GM18520 (cell line): ENCODE measurements at regions not wholly inside any gene's neighbourhood (a gene's known extent, or its start where the extent isn't known, plus 50 kb on each side); places are given as distances from the start of the nearest gene placed in this dataset.

Experiments
- ATAC-seq: cut with Tn5 transposase; IDR thresholded peaks from one replicate; pipeline ENCODE4 v1.9.1; 2021; ENCODE audit not compliant: unreplicated experiment

GRCh38 chr6:113383701-113384100, 473.4 kb upstream of the MARCKS start:
- no peak for ATAC-seq

DNA sequence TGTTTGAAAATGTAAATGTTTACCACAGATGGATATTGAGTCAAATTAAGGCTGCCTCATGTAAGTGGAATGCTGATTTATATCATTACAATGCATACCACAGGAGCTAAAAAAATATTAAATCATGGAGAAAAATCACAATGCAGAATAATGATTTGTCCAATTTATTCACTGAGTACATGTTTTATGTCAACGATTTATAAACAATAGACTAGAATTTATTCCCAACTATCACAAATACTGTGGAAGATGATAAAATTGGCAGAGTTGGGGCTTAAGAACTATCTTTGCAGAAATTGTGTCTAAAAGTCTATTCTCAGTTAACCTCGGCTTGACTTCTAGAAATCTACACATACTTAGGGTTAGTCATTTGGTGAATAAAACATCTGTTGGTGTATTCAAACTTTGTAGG, 472.1 kb upstream of the MARCKS start:
- no peak for ATAC-seq

GRCh38 chr6:113388996-113389395, 468.1 kb upstream of the MARCKS start:
- ATAC-seq: no peak

DNA sequence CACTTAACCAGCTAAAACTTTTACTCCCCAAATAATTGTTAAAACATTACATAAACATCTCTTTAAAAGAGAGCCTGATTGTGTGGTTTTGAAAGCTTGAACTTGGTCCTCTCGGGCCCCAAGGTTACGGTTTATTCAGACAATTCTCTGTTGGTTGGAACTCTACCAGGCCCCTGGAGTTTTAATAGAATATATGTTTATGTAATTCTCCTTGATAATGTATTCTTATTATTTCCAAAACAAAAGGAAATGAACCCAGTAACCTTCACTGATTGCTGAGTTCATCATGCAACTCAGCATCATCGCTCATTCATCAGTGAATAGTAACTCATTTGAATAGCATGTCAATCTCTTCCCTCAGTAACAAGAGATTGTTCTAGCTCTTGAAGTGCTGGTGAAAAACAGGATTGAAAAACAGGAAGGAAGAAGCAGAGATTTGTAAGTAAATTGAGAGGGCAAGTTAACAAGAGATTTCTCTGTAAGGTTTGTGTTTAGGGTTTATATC, 464.5 kb upstream of the MARCKS start:
- ATAC-seq: no peak

DNA sequence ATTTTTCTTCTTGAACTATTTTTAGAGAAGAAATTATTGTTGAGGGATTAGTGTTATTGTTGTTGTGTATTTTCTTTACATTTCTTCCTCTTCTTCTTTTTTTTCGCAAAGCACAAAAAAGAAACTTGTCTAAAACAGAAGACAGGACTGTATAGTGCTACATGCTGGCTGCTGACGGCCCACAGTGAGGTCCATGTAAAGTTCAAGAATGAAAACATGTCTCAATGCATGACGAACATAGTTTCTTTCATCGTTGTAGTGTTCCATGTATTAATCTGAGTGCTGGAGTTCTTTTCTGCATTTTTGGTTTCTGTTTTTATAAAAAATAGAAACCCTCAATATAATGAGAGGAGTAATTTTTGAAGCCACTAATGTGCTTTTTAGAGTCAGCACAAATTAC, 462.9 kb upstream of the MARCKS start:
- no peak for ATAC-seq

- no peak for ATAC-seq
These were observed 462.4 kb upstream of the MARCKS start for GRCh38 chr6:113394729-113395128.

- no peak for ATAC-seq
These were observed 460.4 kb upstream of the MARCKS start for GRCh38 chr6:113396730-113397129.

- ATAC-seq: no peak
These were observed 459.9 kb upstream of the MARCKS start for GRCh38 chr6:113397236-113397635.

- no peak for ATAC-seq
These were observed 455.9 kb upstream of the MARCKS start for GRCh38 chr6:113401231-113401630.

GRCh38 chr6:113402544-113402943, 454.6 kb upstream of the MARCKS start:
- ATAC-seq: no peak

- no peak for ATAC-seq
These were observed 453.1 kb upstream of the MARCKS start for GRCh38 chr6:113403966-113404595.

GRCh38 chr6:113405326-113406047, 451.7 kb upstream of the MARCKS start:
- no peak for ATAC-seq

GRCh38 chr6:113406048-113406695, 451.0 kb upstream of the MARCKS start:
- ATAC-seq: no peak

- ATAC-seq: no peak
These were observed 446.1 kb upstream of the MARCKS start for GRCh38 chr6:113411011-113411410.

GRCh38 chr6:113412589-113413357, 444.4 kb upstream of the MARCKS start:
- ATAC-seq: no peak

GRCh38 chr6:113414511-113414910, 442.6 kb upstream of the MARCKS start:
- no peak for ATAC-seq

DNA sequence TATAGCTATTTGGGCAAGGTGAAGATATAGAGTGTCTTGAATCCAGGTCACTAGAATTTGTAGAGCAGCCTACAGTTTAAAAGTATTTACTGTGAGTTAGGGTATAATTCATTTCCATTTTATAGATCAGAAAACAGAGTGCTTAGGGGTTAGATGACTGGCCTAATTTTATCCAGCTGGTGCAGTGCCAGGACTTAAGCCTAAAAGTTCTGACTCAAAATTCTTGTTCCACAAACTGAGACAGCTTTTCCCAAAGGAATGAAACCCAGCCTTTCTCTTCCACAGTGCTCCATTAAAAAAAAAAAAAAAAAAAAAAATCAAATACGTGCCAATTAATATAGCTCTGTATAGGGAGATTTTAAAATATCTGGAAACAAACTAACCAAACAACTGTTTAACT, 441.0 kb upstream of the MARCKS start:
- no peak for ATAC-seq

GRCh38 chr6:113420290-113420689, 436.9 kb upstream of the MARCKS start:
- ATAC-seq: no peak

DNA sequence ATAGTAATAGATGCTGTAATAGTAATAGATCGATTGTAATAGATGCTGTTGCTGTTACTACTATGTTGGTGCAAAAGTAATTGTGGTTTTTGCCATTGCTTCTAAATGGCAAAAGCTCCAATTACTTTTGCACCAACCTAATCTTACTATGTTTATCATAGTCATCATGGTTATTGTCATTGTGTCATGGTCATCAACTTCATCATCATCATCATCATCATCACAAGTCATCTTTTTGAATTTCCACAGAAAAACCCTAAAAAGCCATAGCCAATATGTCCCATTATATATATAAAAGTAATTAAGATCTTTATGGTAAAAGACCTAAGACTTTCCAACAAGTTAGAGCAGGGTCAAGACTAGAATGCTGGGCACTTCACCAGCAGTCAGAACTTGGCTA, 435.1 kb upstream of the MARCKS start:
- ATAC-seq: no peak

DNA sequence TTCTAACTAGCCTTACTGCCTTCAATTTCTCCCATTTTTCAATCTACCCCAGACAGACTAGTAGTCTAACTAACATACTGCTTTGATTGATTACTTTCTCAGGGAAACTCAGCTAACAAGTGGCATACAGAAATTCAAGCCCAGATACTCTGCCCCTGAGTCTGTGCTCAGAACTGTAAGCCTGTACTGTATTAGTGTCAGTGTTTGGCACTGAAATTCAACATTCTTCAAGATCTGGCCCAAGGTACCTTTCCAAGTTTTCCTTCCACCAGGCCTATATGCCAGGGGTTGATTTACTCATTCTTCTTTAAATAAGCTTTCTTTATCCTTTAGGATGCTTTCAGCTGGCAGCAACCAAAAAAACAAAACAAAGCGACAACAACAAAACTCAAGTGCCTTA, 433.2 kb upstream of the MARCKS start:
- no peak for ATAC-seq

GRCh38 chr6:113425977-113426660, 431.0 kb upstream of the MARCKS start:
- ATAC-seq: no peak
